ENCODE measurements at regions not wholly inside any gene's neighbourhood (a gene's known extent, or its start where the extent isn't known, plus 50 kb on each side); places are given as distances from the start of the nearest gene placed in this dataset.
"Not testable (repeated sequence)": the region's sequence is repeated elsewhere in the genome, so short reads cannot be mapped to it uniquely, and the experiment has no call there.

DNA sequence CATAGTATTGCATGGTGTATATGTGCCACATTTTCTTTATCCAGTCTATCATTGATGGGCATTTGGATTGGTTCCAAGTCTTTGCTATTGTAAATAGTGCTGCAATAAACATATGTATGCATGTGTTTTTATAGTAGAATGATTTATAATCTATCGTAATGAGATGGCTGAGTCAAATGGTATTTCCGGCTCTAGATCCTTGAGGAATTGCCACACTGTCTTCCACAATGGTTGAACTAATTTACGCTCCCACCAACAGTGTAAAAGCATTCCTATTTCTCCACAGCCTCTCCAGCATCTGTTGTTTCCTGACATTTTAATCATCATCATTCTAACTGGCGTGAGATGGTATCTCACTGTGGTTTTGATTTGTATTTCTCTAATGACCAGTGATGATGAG is 608.5 kb upstream of the SEMA6D start:
- H3K27ac ChIP-seq (ENCODE audit: low read depth in 1 of 2, low read length in 2 of 2); DNase-seq; H3K9me3 ChIP-seq (ENCODE audit: control insufficient read depth, low read length); H3K27me3 ChIP-seq (ENCODE audit: control insufficient read depth in 1 of 2, insufficient read depth in 2 of 2, low read length in 1 of 2); H3K4me1 ChIP-seq (ENCODE audit: control insufficient read depth in 1 of 2, insufficient read depth in 2 of 2, low read length in 2 of 2); intact Hi-C loops (cut with DNase I); ATAC-seq (ENCODE audit: low FRiP score); H3K4me3 ChIP-seq (ENCODE audit: low read length in 2 of 2); H3K36me3 ChIP-seq (ENCODE audit: control insufficient read depth in 1 of 2, insufficient read depth in 2 of 2, low read length in 1 of 2): not testable (repeated sequence)
- WGBS, 2 donors = 62 to 81% methylated on average over 4 of the region's 4 CpGs

GRCh38 chr15:47116698-47117097 is 600.6 kb upstream of the SEMA6D start:
- H3K9me3 ChIP-seq (ENCODE audit: control insufficient read depth, low read length) = no peaks in the 10 kb centered on the region
- H3K36me3 ChIP-seq (ENCODE audit: control insufficient read depth in 1 of 2, insufficient read depth in 2 of 2, low read length in 1 of 2) = no peaks in the 10 kb centered on the region
- WGBS, 2 donors = 90 to 95% methylated on average over 2 of the region's 2 CpGs
- no peak for DNase-seq
- no peak overlapping the region for H3K27ac ChIP-seq (ENCODE audit: low read depth in 1 of 2, low read length in 2 of 2)
- H3K4me1 ChIP-seq (ENCODE audit: control insufficient read depth in 1 of 2, insufficient read depth in 2 of 2, low read length in 2 of 2) = no peaks in the 10 kb centered on the region
- H3K27me3 ChIP-seq (ENCODE audit: control insufficient read depth in 1 of 2, insufficient read depth in 2 of 2, low read length in 1 of 2) = no peaks in the 10 kb centered on the region
- no peak for ATAC-seq (ENCODE audit: low FRiP score)
- intact Hi-C loops (cut with DNase I) = no loop called here
- no peak overlapping the region for H3K4me3 ChIP-seq (ENCODE audit: low read length in 2 of 2)

GRCh38 chr15:47119349-47119748 is 598.0 kb upstream of the SEMA6D start:
- Histone ChIP-seq H3K4me1 (ENCODE audit: control insufficient read depth in 1 of 2, insufficient read depth in 2 of 2, low read length in 2 of 2) (no peaks in the 10 kb centered on the region), H3K27me3 (ENCODE audit: control insufficient read depth in 1 of 2, insufficient read depth in 2 of 2, low read length in 1 of 2) (no peaks in the 10 kb centered on the region), H3K9me3 (ENCODE audit: control insufficient read depth, low read length) (no peaks in the 10 kb centered on the region), H3K27ac (ENCODE audit: low read depth in 1 of 2, low read length in 2 of 2) (no peak overlapping the region), H3K4me3 (ENCODE audit: low read length in 2 of 2) (no peak overlapping the region), H3K36me3 (ENCODE audit: control insufficient read depth in 1 of 2, insufficient read depth in 2 of 2, low read length in 1 of 2) (no peaks in the 10 kb centered on the region)
- no peak for DNase-seq
- ATAC-seq (ENCODE audit: low FRiP score) = no peak
- intact Hi-C loops (cut with DNase I) = no loop called here

GRCh38 chr15:47124430-47125102 is 592.7 kb upstream of the SEMA6D start:
- 84 to 87% methylated on average over 3 of the region's 3 CpGs for WGBS, 2 donors
- Histone ChIP-seq H3K27me3 (ENCODE audit: control insufficient read depth in 1 of 2, insufficient read depth in 2 of 2, low read length in 1 of 2) (no peaks in the 10 kb centered on the region), H3K27ac (ENCODE audit: low read depth in 1 of 2, low read length in 2 of 2) (no peak overlapping the region), H3K4me1 (ENCODE audit: control insufficient read depth in 1 of 2, insufficient read depth in 2 of 2, low read length in 2 of 2) (no peaks in the 10 kb centered on the region), H3K9me3 (ENCODE audit: control insufficient read depth, low read length) (peaks cover 4% of the 10 kb centered on the region), H3K4me3 (ENCODE audit: low read length in 2 of 2) (no peak overlapping the region), H3K36me3 (ENCODE audit: control insufficient read depth in 1 of 2, insufficient read depth in 2 of 2, low read length in 1 of 2) (no peaks in the 10 kb centered on the region)
- no peak for DNase-seq
- intact Hi-C loops (cut with DNase I) = no loop called here
- no peak for ATAC-seq (ENCODE audit: low FRiP score)

- DNase-seq (no peak), ATAC-seq (ENCODE audit: low FRiP score) (no peak)
- Histone ChIP-seq H3K4me3 (ENCODE audit: low read length in 2 of 2) (no peak overlapping the region), H3K27me3 (ENCODE audit: control insufficient read depth in 1 of 2, insufficient read depth in 2 of 2, low read length in 1 of 2) (no peaks in the 10 kb centered on the region), H3K27ac (ENCODE audit: low read depth in 1 of 2, low read length in 2 of 2) (no peak overlapping the region), H3K9me3 (ENCODE audit: control insufficient read depth, low read length) (peaks cover 4% of the 10 kb centered on the region), H3K4me1 (ENCODE audit: control insufficient read depth in 1 of 2, insufficient read depth in 2 of 2, low read length in 2 of 2) (no peaks in the 10 kb centered on the region), H3K36me3 (ENCODE audit: control insufficient read depth in 1 of 2, insufficient read depth in 2 of 2, low read length in 1 of 2) (no peaks in the 10 kb centered on the region)
- intact Hi-C loops (cut with DNase I) = no loop called here
- 80 to 85% methylated on average over 3 of the region's 3 CpGs for WGBS, 2 donors
Observed at GRCh38 chr15:47129033-47129432, 588.3 kb upstream of the SEMA6D start.

- DNase-seq; intact Hi-C loops (cut with DNase I); H3K27ac ChIP-seq (ENCODE audit: low read depth in 1 of 2, low read length in 2 of 2); H3K27me3 ChIP-seq (ENCODE audit: control insufficient read depth in 1 of 2, insufficient read depth in 2 of 2, low read length in 1 of 2); ATAC-seq (ENCODE audit: low FRiP score); H3K4me3 ChIP-seq (ENCODE audit: low read length in 2 of 2); H3K9me3 ChIP-seq (ENCODE audit: control insufficient read depth, low read length); H3K36me3 ChIP-seq (ENCODE audit: control insufficient read depth in 1 of 2, insufficient read depth in 2 of 2, low read length in 1 of 2); H3K4me1 ChIP-seq (ENCODE audit: control insufficient read depth in 1 of 2, insufficient read depth in 2 of 2, low read length in 2 of 2): not testable (repeated sequence)
- WGBS, 2 donors = 93 to 94% methylated on average over 1 to 4 of the region's 7 CpGs
Observed at GRCh38 chr15:47131450-47131849, 585.9 kb upstream of the SEMA6D start.

DNA sequence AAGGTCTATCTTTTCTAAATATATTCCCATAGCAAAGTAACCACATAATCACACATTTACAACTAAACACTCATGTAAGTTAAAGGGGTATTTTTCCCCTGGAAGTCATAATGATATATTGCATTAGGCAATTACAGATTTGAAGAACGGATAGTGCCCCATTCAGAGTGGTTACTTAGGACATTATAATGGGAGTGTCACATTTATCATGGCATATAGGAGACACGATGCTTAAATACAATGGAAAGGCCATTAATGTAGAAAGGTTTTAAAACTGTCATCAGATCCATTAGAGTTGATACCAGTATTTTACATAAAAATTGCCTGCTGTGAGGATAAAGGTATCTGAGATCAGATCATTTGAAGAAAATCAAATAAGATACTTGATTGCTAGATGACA is 582.0 kb upstream of the SEMA6D start:
- DNase-seq (no peak), ATAC-seq (ENCODE audit: low FRiP score) (no peak)
- H3K9me3 ChIP-seq (ENCODE audit: control insufficient read depth, low read length) = no peaks in the 10 kb centered on the region
- H3K4me1 ChIP-seq (ENCODE audit: control insufficient read depth in 1 of 2, insufficient read depth in 2 of 2, low read length in 2 of 2) = no peaks in the 10 kb centered on the region
- no peak overlapping the region for H3K27ac ChIP-seq (ENCODE audit: low read depth in 1 of 2, low read length in 2 of 2)
- no peak overlapping the region for H3K4me3 ChIP-seq (ENCODE audit: low read length in 2 of 2)
- H3K36me3 ChIP-seq (ENCODE audit: control insufficient read depth in 1 of 2, insufficient read depth in 2 of 2, low read length in 1 of 2) = no peaks in the 10 kb centered on the region
- WGBS, 2 donors = 80 to 88% methylated on average over 2 of the region's 2 CpGs
- intact Hi-C loops (cut with DNase I) = no loop called here
- H3K27me3 ChIP-seq (ENCODE audit: control insufficient read depth in 1 of 2, insufficient read depth in 2 of 2, low read length in 1 of 2) = no peaks in the 10 kb centered on the region

GRCh38 chr15:47136236-47136635 is 581.1 kb upstream of the SEMA6D start:
- 30 to 35% methylated on average over 2 of the region's 2 CpGs for WGBS, 2 donors
- no peaks in the 10 kb centered on the region for H3K4me1 ChIP-seq (ENCODE audit: control insufficient read depth in 1 of 2, insufficient read depth in 2 of 2, low read length in 2 of 2)
- no peaks in the 10 kb centered on the region for H3K36me3 ChIP-seq (ENCODE audit: control insufficient read depth in 1 of 2, insufficient read depth in 2 of 2, low read length in 1 of 2)
- no peaks in the 10 kb centered on the region for H3K27me3 ChIP-seq (ENCODE audit: control insufficient read depth in 1 of 2, insufficient read depth in 2 of 2, low read length in 1 of 2)
- ATAC-seq (ENCODE audit: low FRiP score) = no peak
- intact Hi-C loops (cut with DNase I) = no loop called here
- H3K27ac ChIP-seq (ENCODE audit: low read depth in 1 of 2, low read length in 2 of 2) = no peak overlapping the region
- no peak for DNase-seq
- H3K4me3 ChIP-seq (ENCODE audit: low read length in 2 of 2) = no peak overlapping the region
- no peaks in the 10 kb centered on the region for H3K9me3 ChIP-seq (ENCODE audit: control insufficient read depth, low read length)

GRCh38 chr15:47139965-47140364 is 577.3 kb upstream of the SEMA6D start:
- Histone ChIP-seq H3K27ac (ENCODE audit: low read depth in 1 of 2, low read length in 2 of 2) (no peak overlapping the region), H3K4me1 (ENCODE audit: control insufficient read depth in 1 of 2, insufficient read depth in 2 of 2, low read length in 2 of 2) (no peaks in the 10 kb centered on the region), H3K27me3 (ENCODE audit: control insufficient read depth in 1 of 2, insufficient read depth in 2 of 2, low read length in 1 of 2) (no peaks in the 10 kb centered on the region), H3K36me3 (ENCODE audit: control insufficient read depth in 1 of 2, insufficient read depth in 2 of 2, low read length in 1 of 2) (no peaks in the 10 kb centered on the region), H3K9me3 (ENCODE audit: control insufficient read depth, low read length) (no peaks in the 10 kb centered on the region), H3K4me3 (ENCODE audit: low read length in 2 of 2) (no peak overlapping the region)
- intact Hi-C loops (cut with DNase I) = no loop called here
- DNase-seq (no peak), ATAC-seq (ENCODE audit: low FRiP score) (no peak)
- 30 to 62% methylated on average over 2 of the region's 2 CpGs for WGBS, 2 donors

Measured in aorta (tissue), 5 donors.